Upper lobe of left lung (tissue), 4 donors: ENCODE measurements at regions not wholly inside any gene's neighbourhood (a gene's known extent, or its start where the extent isn't known, plus 50 kb on each side); places are given as distances from the start of the nearest gene placed in this dataset.

Source experiments
- EP300 ChIP-seq, 4 donors: sonication (generic); formaldehyde crosslinking; IDR thresholded peaks; one replicate each; pipeline ENCODE4 v1.5.1; 2017; ENCODE audit warnings: antibody characterized with exemption in 4 of 4, control low read depth in 2 of 4
- POLR2A ChIP-seq, 4 donors: fragments of 450-650 bp; IDR thresholded peaks; one replicate each; pipeline ENCODE4 v1.5.1; 2016 to 2017; ENCODE audit warnings: antibody characterized with exemption in 4 of 4, mild to moderate bottlenecking in 2 of 4
- TF ChIP-seq, protein P1 (sequence below), 6 experiments: fragments of 450-650 bp in 4 of 6; fragments of 200-600 bp in 2 of 6; sonication (generic) in 2 of 6; IDR thresholded peaks; one replicate each; pipeline ENCODE4 v1.5.1; 2016 to 2019; ENCODE audit warnings: antibody characterized with exemption in 6 of 6

DNA sequence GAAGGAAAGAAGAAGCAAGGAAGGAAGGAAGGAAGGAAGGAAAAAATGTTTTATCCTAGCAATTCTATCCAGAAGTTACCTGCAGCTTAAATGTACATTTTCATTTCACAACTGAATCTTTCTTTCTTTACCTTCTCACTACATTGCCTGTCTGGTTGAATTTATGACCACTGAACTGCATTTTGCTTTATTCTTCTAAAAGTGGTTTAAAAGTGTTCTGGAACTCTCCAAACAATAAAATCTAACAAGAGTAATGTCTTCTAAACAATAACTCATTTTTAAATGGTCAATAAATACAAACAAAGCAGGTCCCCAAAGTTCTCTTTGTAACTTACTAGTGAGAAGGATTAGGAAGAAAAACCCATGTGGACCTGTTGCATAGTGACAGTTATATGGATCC, 587.5 kb upstream of the NEGR1 start:
- TF ChIP-seq EP300 (IDR thresholded peaks at IDR 0.05) (no peak), POLR2A (IDR thresholded peaks at IDR 0.05) (no peak)
- TF ChIP-seq, protein P1, sequence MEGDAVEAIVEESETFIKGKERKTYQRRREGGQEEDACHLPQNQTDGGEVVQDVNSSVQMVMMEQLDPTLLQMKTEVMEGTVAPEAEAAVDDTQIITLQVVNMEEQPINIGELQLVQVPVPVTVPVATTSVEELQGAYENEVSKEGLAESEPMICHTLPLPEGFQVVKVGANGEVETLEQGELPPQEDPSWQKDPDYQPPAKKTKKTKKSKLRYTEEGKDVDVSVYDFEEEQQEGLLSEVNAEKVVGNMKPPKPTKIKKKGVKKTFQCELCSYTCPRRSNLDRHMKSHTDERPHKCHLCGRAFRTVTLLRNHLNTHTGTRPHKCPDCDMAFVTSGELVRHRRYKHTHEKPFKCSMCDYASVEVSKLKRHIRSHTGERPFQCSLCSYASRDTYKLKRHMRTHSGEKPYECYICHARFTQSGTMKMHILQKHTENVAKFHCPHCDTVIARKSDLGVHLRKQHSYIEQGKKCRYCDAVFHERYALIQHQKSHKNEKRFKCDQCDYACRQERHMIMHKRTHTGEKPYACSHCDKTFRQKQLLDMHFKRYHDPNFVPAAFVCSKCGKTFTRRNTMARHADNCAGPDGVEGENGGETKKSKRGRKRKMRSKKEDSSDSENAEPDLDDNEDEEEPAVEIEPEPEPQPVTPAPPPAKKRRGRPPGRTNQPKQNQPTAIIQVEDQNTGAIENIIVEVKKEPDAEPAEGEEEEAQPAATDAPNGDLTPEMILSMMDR (IDR thresholded peaks at IDR 0.05): no peak
